Astrocyte (in vitro differentiated cells and primary cell): ENCODE measurements at regions not wholly inside any gene's neighbourhood (a gene's known extent, or its start where the extent isn't known, plus 50 kb on each side); places are given as distances from the start of the nearest gene placed in this dataset.
A peak's percentile ranks its signal among the peaks of the same experiment; 100 is the strongest.

ENCODE experiments used
- DNase-seq: peaks from one replicate; pipeline ENCODE4 v3.0.0-alpha.2; 2010; ENCODE audit warnings: low read depth
- FAIRE-seq: peaks from 2 replicates; lab custom pipeline; 2011; peaks lifted over from hg19 to GRCh38; lab: Jason Lieb, UNC
- H2AFZ ChIP-seq: 2 replicates; pipeline ENCODE4 v1.6.0; 2012; ENCODE audit warnings: low read depth, low read length, inconsistent platforms
- H3K27ac ChIP-seq: 2 replicates; pipeline ENCODE4 v1.5.1; 2011; ENCODE audit warnings: low read depth, low read length, inconsistent platforms
- H3K27me3 ChIP-seq: 2 replicates; pipeline ENCODE4 v1.6.0; 2011; ENCODE audit warnings: low read length, inconsistent platforms; ENCODE audit not compliant: insufficient read depth
- H3K36me3 ChIP-seq: 2 replicates; pipeline ENCODE4 v1.5.1; 2011; ENCODE audit warnings: low read length, inconsistent platforms; ENCODE audit not compliant: insufficient read depth
- H3K4me1 ChIP-seq: 2 replicates; pipeline ENCODE4 v1.5.1; 2011; ENCODE audit warnings: low read length, inconsistent platforms; ENCODE audit not compliant: insufficient read depth
- H3K4me2 ChIP-seq: 2 replicates; pipeline ENCODE4 v1.6.0; 2012; ENCODE audit warnings: low read length, inconsistent platforms
- H3K4me3 ChIP-seq: 2 replicates; pipeline ENCODE4 v1.5.1; 2011; ENCODE audit warnings: low read depth, mild to moderate bottlenecking, low read length, inconsistent platforms; ENCODE audit not compliant: insufficient read depth
- H3K79me2 ChIP-seq: 2 replicates; pipeline ENCODE4 v1.6.0; 2012; ENCODE audit warnings: mild to moderate bottlenecking, low read length, inconsistent platforms; ENCODE audit not compliant: insufficient read depth
- H3K9ac ChIP-seq: 2 replicates; pipeline ENCODE4 v1.6.0; 2012; ENCODE audit warnings: mild to moderate bottlenecking, low read length, inconsistent platforms
- H3K9me3 ChIP-seq: 2 replicates; pipeline ENCODE4 v1.5.1; 2012; ENCODE audit warnings: low read depth, mild to moderate bottlenecking, low read length, inconsistent platforms; ENCODE audit not compliant: insufficient read depth
- H4K20me1 ChIP-seq: 2 replicates; pipeline ENCODE4 v1.6.0; 2012; ENCODE audit warnings: low read length, inconsistent platforms; ENCODE audit not compliant: insufficient read depth
- H3K27ac Mint-ChIP-seq: one replicate; pipeline ENCODE4 v1.8.0; 2021; ENCODE audit warnings: mild to moderate bottlenecking, mixed read lengths; ENCODE audit not compliant: unreplicated experiment
- H3K27me3 Mint-ChIP-seq: one replicate; pipeline ENCODE4 v1.8.0; 2021; ENCODE audit warnings: low read depth, mixed read lengths; ENCODE audit not compliant: unreplicated experiment
- H3K36me3 Mint-ChIP-seq: one replicate; pipeline ENCODE4 v1.8.0; 2021; ENCODE audit warnings: low read depth, mixed read lengths; ENCODE audit not compliant: unreplicated experiment
- H3K4me1 Mint-ChIP-seq: one replicate; pipeline ENCODE4 v1.8.0; 2021; ENCODE audit warnings: low read depth, mixed read lengths; ENCODE audit not compliant: unreplicated experiment
- H3K4me3 Mint-ChIP-seq: one replicate; pipeline ENCODE4 v1.8.0; 2021; ENCODE audit warnings: mild to moderate bottlenecking, moderate library complexity, mixed read lengths; ENCODE audit not compliant: unreplicated experiment
- H3K9me3 Mint-ChIP-seq: one replicate; pipeline ENCODE4 v1.8.0; 2021; ENCODE audit warnings: mild to moderate bottlenecking, mixed read lengths; ENCODE audit not compliant: unreplicated experiment
- EZH2 ChIP-seq: IDR thresholded peaks from 2 replicates; pipeline ENCODE4 v1.6.1; 2012; ENCODE audit warnings: mild to moderate bottlenecking, low read length, inconsistent platforms; ENCODE audit not compliant: insufficient read depth
- TF ChIP-seq, protein P1 (sequence below): IDR thresholded peaks from 2 replicates; pipeline ENCODE4 v1.5.1; 2011; ENCODE audit warnings: low read depth, mild to moderate bottlenecking, inconsistent platforms, low read length, moderate library complexity; ENCODE audit not compliant: insufficient read depth

DNA sequence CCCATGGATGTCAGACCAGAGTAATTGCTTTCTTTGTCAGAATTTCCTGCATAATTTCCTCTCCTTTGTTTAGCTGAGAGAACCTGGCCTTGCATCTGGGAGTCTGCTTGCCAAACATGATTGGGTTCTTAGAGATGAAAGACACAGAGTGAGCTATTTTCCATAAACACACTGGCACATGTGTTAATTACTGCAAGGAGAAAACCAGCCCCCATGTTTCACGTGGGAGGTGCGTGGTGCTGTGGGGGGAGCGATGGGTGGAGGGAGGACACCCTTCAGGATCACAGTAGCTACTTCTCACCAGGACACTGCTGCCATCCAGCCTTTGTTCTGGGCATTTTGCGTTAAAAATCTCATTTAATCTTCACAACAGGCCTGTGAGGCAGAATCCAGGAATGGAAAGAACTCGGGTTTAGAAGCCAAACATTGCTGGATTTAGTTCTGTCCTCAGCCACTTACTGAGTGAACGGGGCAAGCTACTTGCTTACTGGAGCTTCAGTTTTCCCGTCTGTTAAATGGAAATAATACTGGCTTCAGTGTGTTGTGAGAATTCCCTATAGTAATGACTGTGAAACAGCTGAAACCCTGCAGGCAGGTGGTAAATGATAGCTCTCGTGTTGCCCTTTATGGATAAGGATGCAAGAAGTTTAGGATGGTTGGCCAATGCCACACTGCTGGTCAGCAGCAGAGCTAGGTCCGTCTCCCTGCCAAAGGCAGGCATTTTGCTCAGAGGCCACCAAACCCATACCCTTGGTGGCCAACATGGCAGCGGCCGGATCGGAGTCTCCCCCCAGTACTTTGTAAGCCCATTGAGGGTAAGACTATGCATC is 100.1 kb upstream of the ASAP2 start:
- Mint-ChIP-seq H3K9me3 (peaks cover 2% of the 10 kb centered on the region), H3K27me3 (peaks cover 22% of the 10 kb centered on the region), H3K27ac (no peak overlapping the region), H3K36me3 (no peaks in the 10 kb centered on the region), H3K4me1 (peaks cover 25% of the 10 kb centered on the region), H3K4me3 (no peak overlapping the region)
- no peak overlapping the region for H3K27ac ChIP-seq
- no peaks in the 10 kb centered on the region for H3K9me3 ChIP-seq
- no peaks in the 10 kb centered on the region for H3K79me2 ChIP-seq
- no peak overlapping the region for H3K9ac ChIP-seq
- H3K27me3 ChIP-seq = no peaks in the 10 kb centered on the region
- peak; percentile 60 for DNase-seq
- TF ChIP-seq, protein P1, sequence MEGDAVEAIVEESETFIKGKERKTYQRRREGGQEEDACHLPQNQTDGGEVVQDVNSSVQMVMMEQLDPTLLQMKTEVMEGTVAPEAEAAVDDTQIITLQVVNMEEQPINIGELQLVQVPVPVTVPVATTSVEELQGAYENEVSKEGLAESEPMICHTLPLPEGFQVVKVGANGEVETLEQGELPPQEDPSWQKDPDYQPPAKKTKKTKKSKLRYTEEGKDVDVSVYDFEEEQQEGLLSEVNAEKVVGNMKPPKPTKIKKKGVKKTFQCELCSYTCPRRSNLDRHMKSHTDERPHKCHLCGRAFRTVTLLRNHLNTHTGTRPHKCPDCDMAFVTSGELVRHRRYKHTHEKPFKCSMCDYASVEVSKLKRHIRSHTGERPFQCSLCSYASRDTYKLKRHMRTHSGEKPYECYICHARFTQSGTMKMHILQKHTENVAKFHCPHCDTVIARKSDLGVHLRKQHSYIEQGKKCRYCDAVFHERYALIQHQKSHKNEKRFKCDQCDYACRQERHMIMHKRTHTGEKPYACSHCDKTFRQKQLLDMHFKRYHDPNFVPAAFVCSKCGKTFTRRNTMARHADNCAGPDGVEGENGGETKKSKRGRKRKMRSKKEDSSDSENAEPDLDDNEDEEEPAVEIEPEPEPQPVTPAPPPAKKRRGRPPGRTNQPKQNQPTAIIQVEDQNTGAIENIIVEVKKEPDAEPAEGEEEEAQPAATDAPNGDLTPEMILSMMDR = no peak
- no peak for TF ChIP-seq EZH2
- H3K4me2 ChIP-seq = no peak overlapping the region
- no peak overlapping the region for H3K4me3 ChIP-seq
- no peaks in the 10 kb centered on the region for H3K36me3 ChIP-seq
- H3K4me1 ChIP-seq = peaks cover 19% of the 10 kb centered on the region
- H4K20me1 ChIP-seq = no peaks in the 10 kb centered on the region
- no peak overlapping the region for H2AFZ ChIP-seq
- FAIRE-seq = no peak

DNA sequence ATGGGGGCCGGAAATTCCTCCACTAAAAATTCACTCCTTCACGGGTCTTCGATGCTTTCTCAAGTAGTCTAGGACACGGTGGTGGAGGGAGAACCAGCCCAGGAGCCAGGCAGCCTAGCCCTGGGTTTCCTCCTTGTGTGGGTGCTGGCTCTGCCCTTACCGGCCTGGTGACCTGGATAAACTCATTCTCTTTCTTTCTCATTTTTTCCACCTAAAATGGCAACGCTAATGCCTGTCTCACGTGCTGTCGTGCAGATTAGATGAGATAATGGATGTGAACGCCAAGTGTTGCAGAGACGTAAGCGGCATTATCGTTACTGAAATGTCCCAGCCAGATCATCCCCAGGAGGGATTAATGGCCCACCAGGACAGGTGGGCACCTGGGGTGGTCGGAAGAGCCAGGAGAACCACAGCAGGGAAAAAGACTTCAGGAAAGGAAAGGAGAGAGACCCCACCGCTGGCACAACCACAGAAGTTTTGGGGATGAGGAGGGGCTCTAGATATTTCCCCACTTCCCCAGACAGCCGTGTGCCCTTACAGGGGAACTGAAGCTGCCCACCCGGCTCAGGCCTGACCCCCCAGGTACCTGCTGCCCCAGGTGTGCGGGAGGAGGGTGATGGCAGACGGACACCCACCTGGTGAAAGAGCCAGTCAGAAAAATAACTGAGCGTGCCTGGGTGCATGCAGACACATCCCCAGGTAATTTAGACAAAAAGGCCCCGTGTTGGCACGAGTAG is 100.8 kb upstream of the ASAP2 start:
- Histone ChIP-seq H3K27ac (no peak overlapping the region), H4K20me1 (no peaks in the 10 kb centered on the region), H3K79me2 (no peaks in the 10 kb centered on the region), H3K9ac (no peak overlapping the region), H3K36me3 (no peaks in the 10 kb centered on the region), H3K27me3 (no peaks in the 10 kb centered on the region), H3K4me2 (no peak overlapping the region), H2AFZ (no peak overlapping the region), H3K4me3 (no peak overlapping the region), H3K9me3 (no peaks in the 10 kb centered on the region), H3K4me1 (peaks cover 13% of the 10 kb centered on the region)
- DNase-seq (no peak), FAIRE-seq (no peak)
- Mint-ChIP-seq H3K36me3 (no peaks in the 10 kb centered on the region), H3K27me3 (peaks cover 23% of the 10 kb centered on the region), H3K27ac (no peak overlapping the region), H3K4me1 (peaks cover 20% of the 10 kb centered on the region), H3K9me3 (peaks cover 2% of the 10 kb centered on the region), H3K4me3 (no peak overlapping the region)
- no peak for TF ChIP-seq EZH2
- TF ChIP-seq, protein P1 = no peak
